Endothelial cell of umbilical vein (primary cell): ENCODE measurements at regions not wholly inside any gene's neighbourhood (a gene's known extent, or its start where the extent isn't known, plus 50 kb on each side); places are given as distances from the start of the nearest gene placed in this dataset.

Experiments
- CTCF ChIP-seq, 2 donors: IDR thresholded peaks; 1 replicate in 1 of 2; 2 replicates in 1 of 2; pipeline ENCODE4 v1.5.1; 2011; ENCODE audit warnings: low read length in 2 of 2, mild to moderate bottlenecking in 2 of 2, moderate library complexity in 2 of 2, control low read depth in 1 of 2, inconsistent platforms in 1 of 2, low read depth in 1 of 2; ENCODE audit not compliant: insufficient read depth in 1 of 2; ENCODE audit errors: extremely low read depth in 1 of 2
- FOS ChIP-seq: IDR thresholded peaks from 2 replicates; pipeline ENCODE4 v1.6.1; 2011; ENCODE audit warnings: mild to moderate bottlenecking, low read length, moderate library complexity, borderline replicate concordance; ENCODE audit not compliant: insufficient read depth
- MYC ChIP-seq: IDR thresholded peaks from one replicate; pipeline ENCODE4 v1.6.1; 2011; ENCODE audit warnings: mild to moderate bottlenecking, low read depth, low read length
- POLR2A ChIP-seq: IDR thresholded peaks from 2 replicates; pipeline ENCODE4 v1.6.1; 2012; ENCODE audit warnings: low read depth, mild to moderate bottlenecking, control low read depth, low read length
- POLR2AphosphoS5 ChIP-seq: IDR thresholded peaks from 2 replicates; pipeline ENCODE4 v1.6.1; 2012; ENCODE audit warnings: low read depth, mild to moderate bottlenecking, control low read depth, low read length, moderate library complexity; ENCODE audit not compliant: insufficient read depth

DNA sequence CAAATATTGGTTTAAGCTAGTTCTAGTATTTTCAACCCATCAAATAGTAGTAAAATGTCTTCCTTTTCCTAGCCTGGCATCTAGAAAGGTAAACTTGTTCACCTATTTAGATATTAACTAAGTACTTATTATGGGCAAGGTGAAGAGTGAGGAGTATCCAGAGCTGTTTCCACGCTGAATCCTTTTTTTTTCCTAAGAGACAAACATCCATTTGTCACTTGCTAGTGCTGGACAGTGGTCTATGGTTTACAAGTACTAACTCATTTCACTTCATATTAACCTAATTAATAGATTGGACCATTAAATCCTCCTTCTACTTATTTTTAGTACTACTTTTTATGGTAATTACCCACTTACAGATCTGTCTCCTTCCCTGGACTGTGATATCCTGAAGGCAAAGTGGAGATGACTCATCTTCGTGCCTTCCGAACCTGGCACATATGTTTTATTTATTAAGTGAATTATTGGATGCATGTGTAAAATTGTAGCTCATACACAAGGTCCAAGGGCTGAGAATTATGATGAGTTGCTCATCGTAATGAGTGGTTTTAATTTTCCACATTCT, 159.6 kb upstream of the IGFBP3 start:
- TF ChIP-seq CTCF (IDR thresholded peaks at IDR 0.05; ENCODE audit: extremely low read depth in 1 of 2, insufficient read depth in 1 of 2, low read depth in 1 of 2, low read length in 2 of 2), result no peak
- TF ChIP-seq POLR2AphosphoS5, result no peak
- TF ChIP-seq MYC, result no peak
- no peak for TF ChIP-seq POLR2A
- TF ChIP-seq FOS, result no peak
